H9 (cell line): ENCODE measurements at regions not wholly inside any gene's neighbourhood (a gene's known extent, or its start where the extent isn't known, plus 50 kb on each side); places are given as distances from the start of the nearest gene placed in this dataset.
A peak's percentile ranks its signal among the peaks of the same experiment; 100 is the strongest.

Experiments used
- DNase-seq: peaks from one replicate; pipeline ENCODE4 v3.0.0-alpha.2; 2017
- H2AFZ ChIP-seq: one replicate; pipeline ENCODE4 v1.6.1; 2013; ENCODE audit warnings: mild to moderate bottlenecking, low read length, control low read depth, moderate library complexity
- H2AK5ac ChIP-seq: 2 replicates; pipeline ENCODE4 v1.6.1; 2013; ENCODE audit warnings: low read length, control low read depth, mixed read lengths; ENCODE audit not compliant: insufficient read length
- H2BK120ac ChIP-seq: one replicate; pipeline ENCODE4 v1.6.1; 2013; ENCODE audit warnings: low read depth, mild to moderate bottlenecking, low read length, control low read depth, inconsistent platforms; ENCODE audit not compliant: poor library complexity, severe bottlenecking
- H2BK12ac ChIP-seq: 2 replicates; pipeline ENCODE4 v1.6.1; 2013; ENCODE audit warnings: low read length, control low read depth, mixed read lengths, low read depth; ENCODE audit not compliant: insufficient read length
- H2BK15ac ChIP-seq: 2 replicates; pipeline ENCODE4 v1.6.1; 2013; ENCODE audit warnings: low read depth, low read length, control low read depth
- H2BK20ac ChIP-seq: one replicate; pipeline ENCODE4 v1.6.1; 2013; ENCODE audit warnings: low read depth, mild to moderate bottlenecking, low read length, control low read depth, inconsistent platforms; ENCODE audit not compliant: poor library complexity, severe bottlenecking
- H2BK5ac ChIP-seq: 2 replicates; pipeline ENCODE4 v1.6.1; 2013; ENCODE audit warnings: low read length, control low read depth, mixed read lengths; ENCODE audit not compliant: insufficient read length
- H3K14ac ChIP-seq: 2 replicates; pipeline ENCODE4 v1.6.1; 2013; ENCODE audit warnings: low read length, control low read depth; ENCODE audit not compliant: insufficient read depth
- H3K18ac ChIP-seq: 2 replicates; pipeline ENCODE4 v1.6.1; 2013; ENCODE audit warnings: low read depth, mild to moderate bottlenecking, mixed read lengths, low read length, control low read depth; ENCODE audit not compliant: insufficient read length
- H3K23ac ChIP-seq: 2 replicates; pipeline ENCODE4 v1.6.1; 2013; ENCODE audit warnings: low read length, control low read depth, mixed read lengths, low read depth; ENCODE audit not compliant: insufficient read length
- H3K23me2 ChIP-seq: 2 replicates; pipeline ENCODE4 v1.6.1; 2013; ENCODE audit warnings: low read depth, mild to moderate bottlenecking, mixed read lengths, low read length, control low read depth; ENCODE audit not compliant: insufficient read length, poor library complexity, severe bottlenecking
- H3K27ac ChIP-seq: 2 replicates; pipeline ENCODE4 v1.5.1; 2013; ENCODE audit warnings: low read length, control low read depth, mixed read lengths, low read depth; ENCODE audit not compliant: insufficient read length
- H3K27me3 ChIP-seq: 2 replicates; pipeline ENCODE4 v1.6.1; 2013; ENCODE audit warnings: low read length, control low read depth, inconsistent platforms; ENCODE audit not compliant: insufficient read depth
- H3K4ac ChIP-seq: 2 replicates; pipeline ENCODE4 v1.6.1; 2013; ENCODE audit warnings: low read depth, mild to moderate bottlenecking, control low read depth, inconsistent platforms, low read length, moderate library complexity
- H3K4me1 ChIP-seq: 2 replicates; pipeline ENCODE4 v1.6.1; 2013; ENCODE audit warnings: low read length, control low read depth, inconsistent platforms; ENCODE audit not compliant: insufficient read depth
- H3K4me2 ChIP-seq: 2 replicates; pipeline ENCODE4 v1.6.1; 2013; ENCODE audit warnings: low read length, control low read depth, mixed read lengths; ENCODE audit not compliant: insufficient read length, insufficient read depth
- H3K56ac ChIP-seq: 2 replicates; pipeline ENCODE4 v1.6.1; 2013; ENCODE audit warnings: low read depth, mild to moderate bottlenecking, mixed read lengths, low read length, control low read depth; ENCODE audit not compliant: insufficient read length
- H3K79me1 ChIP-seq: 2 replicates; pipeline ENCODE4 v1.6.1; 2013; ENCODE audit warnings: low read depth, mild to moderate bottlenecking, moderate library complexity, low read length, control low read depth, inconsistent platforms; ENCODE audit not compliant: insufficient read depth, poor library complexity, severe bottlenecking
- H3K79me2 ChIP-seq: 2 replicates; pipeline ENCODE4 v1.6.1; 2013; ENCODE audit warnings: low read length, control low read depth, inconsistent platforms; ENCODE audit not compliant: insufficient read depth
- H3K9ac ChIP-seq: 2 replicates; pipeline ENCODE4 v1.6.1; 2013; ENCODE audit warnings: low read length, control low read depth, mixed read lengths; ENCODE audit not compliant: insufficient read length; ENCODE audit errors: extremely low read depth
- H3K9me3 ChIP-seq: one replicate; pipeline ENCODE4 v1.6.1; 2013; ENCODE audit warnings: low read depth, low read length, inconsistent platforms; ENCODE audit not compliant: control insufficient read depth
- H3T11ph ChIP-seq: one replicate; pipeline ENCODE4 v1.6.1; 2013; ENCODE audit warnings: mild to moderate bottlenecking, low read length, control low read depth, inconsistent platforms
- H4K20me1 ChIP-seq: one replicate; pipeline ENCODE4 v1.6.1; 2013; ENCODE audit not compliant: control insufficient read depth, insufficient read length, insufficient read depth
- H4K5ac ChIP-seq: 2 replicates; pipeline ENCODE4 v1.6.1; 2013; ENCODE audit warnings: low read depth, mild to moderate bottlenecking, mixed read lengths, low read length, control low read depth; ENCODE audit not compliant: insufficient read length
- H4K8ac ChIP-seq: replicated peaks from 2 replicates; pipeline ENCODE4 v1.6.1; 2013; ENCODE audit warnings: low read length, control low read depth, mixed read lengths, low read depth; ENCODE audit not compliant: insufficient read length
- H4K91ac ChIP-seq: 2 replicates; pipeline ENCODE4 v1.6.1; 2013; ENCODE audit warnings: low read depth, mild to moderate bottlenecking, moderate library complexity, mixed read lengths, low read length, control low read depth; ENCODE audit not compliant: insufficient read length
- H3K27ac Mint-ChIP-seq, 3 experiments: 2 replicates in 2 of 3; 3 replicates in 1 of 3; pipeline ENCODE4 v1.8.0; 2020 to 2021; ENCODE audit warnings: mixed read lengths in 3 of 3, mild to moderate bottlenecking in 1 of 3, moderate library complexity in 1 of 3
- H3K27me3 Mint-ChIP-seq: 2 replicates; pipeline ENCODE4 v1.8.0; 2021; ENCODE audit warnings: low read depth, mild to moderate bottlenecking, moderate library complexity, mixed read lengths
- H3K36me3 Mint-ChIP-seq, 3 experiments: 2 replicates in 2 of 3; 3 replicates in 1 of 3; pipeline ENCODE4 v1.8.0; 2020 to 2021; ENCODE audit warnings: low read depth in 3 of 3, mixed read lengths in 3 of 3; ENCODE audit not compliant: insufficient read depth in 1 of 3
- H3K4me1 Mint-ChIP-seq, 2 experiments: 2 replicates each; pipeline ENCODE4 v1.8.0; 2020; ENCODE audit warnings: mixed read lengths in 2 of 2
- H3K4me3 Mint-ChIP-seq, 2 experiments: 2 replicates in 1 of 2; 3 replicates in 1 of 2; pipeline ENCODE4 v1.8.0; 2020 to 2021; ENCODE audit warnings: mild to moderate bottlenecking in 2 of 2, mixed read lengths in 2 of 2, moderate library complexity in 1 of 2
- H3K9me3 Mint-ChIP-seq, 2 experiments: 2 replicates in 1 of 2; 3 replicates in 1 of 2; pipeline ENCODE4 v1.8.0; 2020; ENCODE audit warnings: mild to moderate bottlenecking in 2 of 2, mixed read lengths in 2 of 2, moderate library complexity in 1 of 2
- WGBS: extraction: QIAGEN DNeasy Blood & Tissue Kit; methylation state at CpG from one replicate; pipeline ENCODE4 v1.1.7; 2013; ENCODE audit warnings: missing lambda C conversion rate, low lambda C conversion rate, mixed read lengths; ENCODE audit not compliant: insufficient read length; ENCODE audit errors: extremely low coverage; 5-methylcytosine and 5-hydroxymethylcytosine counted together
- TF ChIP-seq, protein P1 (sequence below): fragments of 200-600 bp; sonication (generic); conservative IDR thresholded peaks from 3 replicates; pipeline ENCODE4 v1.8.0; 2021; ENCODE audit warnings: antibody characterized with exemption, mild to moderate bottlenecking

DNA sequence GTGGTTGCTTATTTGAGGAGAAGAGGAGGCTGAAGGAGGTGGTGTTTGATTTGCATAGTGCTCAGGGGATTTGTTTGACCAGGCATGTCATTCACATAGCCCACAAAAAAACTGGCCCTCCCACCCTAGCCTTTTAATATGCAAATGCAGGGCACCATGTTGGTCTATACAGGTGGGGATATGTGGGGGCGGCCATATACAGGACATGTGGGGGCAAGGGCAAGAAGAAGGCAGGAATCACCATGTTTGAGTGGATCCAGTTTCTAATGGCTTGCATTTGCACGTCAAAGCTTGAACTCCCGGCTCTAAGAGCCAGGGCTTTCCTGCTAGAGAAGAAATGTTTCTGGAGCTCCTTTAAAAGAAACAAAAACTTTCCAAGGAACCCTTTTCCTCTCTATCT, 541.0 kb downstream of the ZWINT start:
- no CpG with 5 or more reads among the region's 3 CpGs for WGBS
- Histone ChIP-seq H4K20me1 (no peaks in the 10 kb centered on the region), H3K23me2 (no peaks in the 10 kb centered on the region), H3K79me1 (no peaks in the 10 kb centered on the region), H4K8ac (no peak overlapping the region), H3K79me2 (no peaks in the 10 kb centered on the region), H3K9me3 (no peaks in the 10 kb centered on the region), H3K23ac (no peak overlapping the region), H2AK5ac (no peak overlapping the region), H2BK15ac (no peak overlapping the region), H4K5ac (no peak overlapping the region), H3K4ac (no peak overlapping the region), H3K9ac (no peak overlapping the region), H3K27ac (peak overlapping the region; percentile 67), H2BK120ac (no peak overlapping the region), H2BK5ac (no peak overlapping the region), H2AFZ (no peak overlapping the region), H3K18ac (no peak overlapping the region), H3K4me2 (peak overlapping the region; percentile 29), H2BK12ac (no peak overlapping the region), H3T11ph (no peak overlapping the region), H3K4me1 (peaks cover 9% of the 10 kb centered on the region; the same call in 1 of the 2 replicates), H3K27me3 (no peaks in the 10 kb centered on the region), H4K91ac (no peak overlapping the region), H3K56ac (no peak overlapping the region), H3K14ac (no peak overlapping the region), H2BK20ac (no peak overlapping the region)
- H3K9me3 Mint-ChIP-seq: peaks cover 20 to 39% of the 10 kb centered on the region in 2 experiments
- H3K4me1 Mint-ChIP-seq: peaks cover 48 to 52% of the 10 kb centered on the region in 2 experiments
- no peak overlapping the region for H3K4me3 Mint-ChIP-seq
- peak; percentile 81 for DNase-seq
- peak overlapping the region; percentile 78 to 94 (median 88) for H3K27ac Mint-ChIP-seq
- TF ChIP-seq, protein P1, sequence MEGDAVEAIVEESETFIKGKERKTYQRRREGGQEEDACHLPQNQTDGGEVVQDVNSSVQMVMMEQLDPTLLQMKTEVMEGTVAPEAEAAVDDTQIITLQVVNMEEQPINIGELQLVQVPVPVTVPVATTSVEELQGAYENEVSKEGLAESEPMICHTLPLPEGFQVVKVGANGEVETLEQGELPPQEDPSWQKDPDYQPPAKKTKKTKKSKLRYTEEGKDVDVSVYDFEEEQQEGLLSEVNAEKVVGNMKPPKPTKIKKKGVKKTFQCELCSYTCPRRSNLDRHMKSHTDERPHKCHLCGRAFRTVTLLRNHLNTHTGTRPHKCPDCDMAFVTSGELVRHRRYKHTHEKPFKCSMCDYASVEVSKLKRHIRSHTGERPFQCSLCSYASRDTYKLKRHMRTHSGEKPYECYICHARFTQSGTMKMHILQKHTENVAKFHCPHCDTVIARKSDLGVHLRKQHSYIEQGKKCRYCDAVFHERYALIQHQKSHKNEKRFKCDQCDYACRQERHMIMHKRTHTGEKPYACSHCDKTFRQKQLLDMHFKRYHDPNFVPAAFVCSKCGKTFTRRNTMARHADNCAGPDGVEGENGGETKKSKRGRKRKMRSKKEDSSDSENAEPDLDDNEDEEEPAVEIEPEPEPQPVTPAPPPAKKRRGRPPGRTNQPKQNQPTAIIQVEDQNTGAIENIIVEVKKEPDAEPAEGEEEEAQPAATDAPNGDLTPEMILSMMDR: no peak
- peaks cover 3% of the 10 kb centered on the region; the same call in 1 of the 2 replicates for H3K27me3 Mint-ChIP-seq
- peaks cover 28 to 47% (median 33%) of the 10 kb centered on the region in 3 experiments for H3K36me3 Mint-ChIP-seq
